ENCODE measurements at regions not wholly inside any gene's neighbourhood (a gene's known extent, or its start where the extent isn't known, plus 50 kb on each side); places are given as distances from the start of the nearest gene placed in this dataset.
"Not testable (repeated sequence)": the region's sequence is repeated elsewhere in the genome, so short reads cannot be mapped to it uniquely, and the experiment has no call there.

- DNase-seq (ENCODE audit: low spot score): no peak
Measured at GRCh38 chr7:39825401-39825980, 124.6 kb upstream of the CDK13 start.

GRCh38 chr7:39826166-39826565 lies 123.9 kb upstream of the CDK13 start:
- DNase-seq (ENCODE audit: low spot score): no peak

- DNase-seq (ENCODE audit: low spot score): no peak
Measured at GRCh38 chr7:39827571-39827970, 122.5 kb upstream of the CDK13 start.

- no peak for DNase-seq (ENCODE audit: low spot score)
Measured at GRCh38 chr7:39829028-39829427, 121.0 kb upstream of the CDK13 start.

- DNase-seq (ENCODE audit: low spot score): no peak
Measured at GRCh38 chr7:39832519-39833085, 117.5 kb upstream of the CDK13 start.

- DNase-seq (ENCODE audit: low spot score): peak; percentile 14
Measured at GRCh38 chr7:39833180-39833799, 116.8 kb upstream of the CDK13 start.

- DNase-seq (ENCODE audit: low spot score): not testable (repeated sequence)
Measured at GRCh38 chr7:39833865-39834634, 116.0 kb upstream of the CDK13 start.

- peak; percentile 20 for DNase-seq (ENCODE audit: low spot score)
Measured at GRCh38 chr7:39838326-39838725, 111.7 kb upstream of the CDK13 start.

GRCh38 chr7:39845006-39845405 lies 105.0 kb upstream of the CDK13 start:
- no peak for DNase-seq (ENCODE audit: low spot score)

GRCh38 chr7:39847227-39847626 lies 102.8 kb upstream of the CDK13 start:
- no peak for DNase-seq (ENCODE audit: low spot score)

GRCh38 chr7:39851466-39852045 lies 98.5 kb upstream of the CDK13 start:
- DNase-seq (ENCODE audit: low spot score): no peak

GRCh38 chr7:39854616-39855324 lies 95.3 kb upstream of the CDK13 start:
- DNase-seq (ENCODE audit: low spot score): not testable (repeated sequence)

GRCh38 chr7:39855325-39855674 lies 94.8 kb upstream of the CDK13 start:
- DNase-seq (ENCODE audit: low spot score): no peak

GRCh38 chr7:39863675-39864322 lies 86.3 kb upstream of the CDK13 start:
- DNase-seq (ENCODE audit: low spot score): not testable (repeated sequence)

- DNase-seq (ENCODE audit: low spot score): not testable (repeated sequence)
Measured at GRCh38 chr7:39869888-39870522, 80.1 kb upstream of the CDK13 start.

GRCh38 chr7:39871610-39872009 lies 78.4 kb upstream of the CDK13 start:
- not testable (repeated sequence) for DNase-seq (ENCODE audit: low spot score)

- DNase-seq (ENCODE audit: low spot score): no peak
Measured at GRCh38 chr7:39880556-39880955, 69.5 kb upstream of the CDK13 start.

- DNase-seq (ENCODE audit: low spot score): no peak
Measured at GRCh38 chr7:39882148-39882784, 67.8 kb upstream of the CDK13 start.

- DNase-seq (ENCODE audit: low spot score): no peak
Measured at GRCh38 chr7:39883812-39884390, 66.2 kb upstream of the CDK13 start.

- DNase-seq (ENCODE audit: low spot score): no peak
Measured at GRCh38 chr7:39888171-39888853, 61.7 kb upstream of the CDK13 start.

Measured in kidney capillary endothelial cell (primary cell).